ENCODE measurements at regions not wholly inside any gene's neighbourhood (a gene's known extent, or its start where the extent isn't known, plus 50 kb on each side); places are given as distances from the start of the nearest gene placed in this dataset.

GRCh38 chr15:45941367-45941766 is 306.5 kb downstream of the SQOR start:
- no peak for DNase-seq (ENCODE audit: low read depth in 2 of 2)

DNA sequence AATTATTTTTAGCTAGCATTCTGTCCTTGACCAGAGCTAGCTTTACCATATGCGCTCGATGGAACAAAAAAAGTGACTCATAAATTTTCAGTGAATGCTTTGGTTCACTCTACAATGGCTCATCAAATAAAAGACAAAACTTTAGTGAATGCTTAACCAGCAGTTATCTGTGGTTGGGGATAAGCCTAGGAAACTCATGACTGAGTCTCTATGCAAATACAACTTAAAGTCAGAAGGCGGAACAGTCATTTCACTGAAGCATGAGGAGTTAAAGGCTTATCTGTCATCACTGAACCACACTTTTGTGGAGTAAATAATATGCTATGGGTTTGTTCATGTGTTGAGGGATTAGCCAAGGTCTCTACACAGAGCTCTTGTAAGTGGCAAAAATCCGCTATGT is 308.4 kb downstream of the SQOR start:
- no peak for DNase-seq (ENCODE audit: low read depth in 2 of 2)

DNA sequence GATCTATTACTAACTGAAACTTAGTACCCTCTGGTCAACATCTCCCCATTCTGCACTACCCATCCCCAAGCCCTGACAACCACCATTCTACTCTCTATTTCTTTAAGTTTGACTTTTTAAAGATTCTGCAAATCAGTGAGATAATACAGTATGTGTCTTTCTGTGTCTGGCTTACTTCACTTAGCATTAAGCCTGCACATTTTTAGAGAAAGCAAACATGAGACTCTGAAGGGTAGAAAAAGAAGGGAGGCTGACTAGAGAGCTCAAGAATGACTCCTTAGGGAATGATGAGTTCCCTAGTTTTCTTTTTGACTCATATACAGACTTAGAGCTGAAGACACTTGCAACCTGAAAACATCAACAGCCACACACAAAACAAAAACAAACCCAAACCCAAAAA is 311.3 kb downstream of the SQOR start:
- no peak for DNase-seq (ENCODE audit: low read depth in 2 of 2)

DNA sequence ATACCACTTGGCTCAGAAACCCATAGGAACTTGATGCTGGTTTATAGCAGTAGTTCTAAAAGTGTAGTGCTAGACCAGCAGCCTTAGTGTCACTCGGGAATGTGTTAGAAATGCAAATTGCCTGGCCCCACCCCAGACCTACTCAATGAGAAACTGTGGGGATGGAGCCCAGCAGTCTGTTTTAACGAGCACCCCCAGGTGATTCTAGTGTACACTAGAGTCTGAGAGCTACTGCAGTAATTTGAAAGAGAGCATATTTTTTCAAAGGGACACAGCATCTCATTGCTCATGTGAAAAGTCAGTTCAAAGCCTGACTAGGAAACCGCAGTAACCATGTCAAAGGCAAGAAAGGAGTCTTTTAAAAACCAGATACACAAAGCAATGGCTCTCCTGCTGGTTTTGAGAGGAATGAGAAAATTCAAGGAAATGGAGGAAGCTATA is 313.4 kb downstream of the SQOR start:
- DNase-seq (ENCODE audit: low read depth in 2 of 2) = no peak

DNA sequence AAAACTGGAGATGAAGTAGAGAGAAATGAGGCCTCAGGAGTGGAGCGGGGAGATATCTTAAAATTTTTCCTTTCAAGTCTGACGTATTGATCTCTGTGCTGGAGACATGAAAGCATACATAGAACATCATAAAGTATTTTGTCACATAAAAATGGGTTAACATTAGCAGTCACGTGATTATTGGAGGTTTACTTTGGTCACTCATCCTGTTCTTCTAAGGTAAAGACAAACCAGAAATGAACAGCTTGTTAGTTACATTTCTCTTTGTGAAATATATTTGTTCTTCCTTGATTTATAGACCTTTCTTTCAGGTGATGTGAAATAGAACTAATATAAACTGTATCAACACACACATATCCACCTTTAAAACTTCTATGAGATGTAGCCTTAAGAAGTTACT is 324.1 kb downstream of the SQOR start:
- DNase-seq (ENCODE audit: low read depth in 2 of 2) = no peak

GRCh38 chr15:45962733-45963132 is 327.9 kb downstream of the SQOR start:
- DNase-seq (ENCODE audit: low read depth in 2 of 2) = no peak

GRCh38 chr15:45970542-45970941 is 335.7 kb downstream of the SQOR start:
- no peak for DNase-seq (ENCODE audit: low read depth in 2 of 2)

DNA sequence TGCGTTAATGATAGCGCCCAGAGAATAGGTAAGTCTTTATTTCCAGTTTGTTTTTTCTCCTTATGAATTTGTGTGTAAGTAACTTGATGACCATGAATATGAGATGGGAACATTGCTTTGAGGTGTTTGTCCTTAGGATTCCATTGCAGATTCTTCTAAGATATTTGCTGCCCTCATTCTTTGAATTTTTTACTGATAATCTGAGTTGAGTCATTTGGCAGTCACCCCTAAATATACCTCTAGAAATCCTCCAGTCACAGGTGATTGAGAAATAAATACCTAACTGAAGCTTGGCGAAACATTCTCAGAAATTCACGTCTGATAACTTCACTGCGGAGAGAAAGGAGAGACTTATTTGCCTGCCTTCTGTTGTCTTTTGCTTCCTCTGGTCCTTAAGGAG is 345.5 kb downstream of the SQOR start:
- no peak for DNase-seq (ENCODE audit: low read depth in 2 of 2)

DNA sequence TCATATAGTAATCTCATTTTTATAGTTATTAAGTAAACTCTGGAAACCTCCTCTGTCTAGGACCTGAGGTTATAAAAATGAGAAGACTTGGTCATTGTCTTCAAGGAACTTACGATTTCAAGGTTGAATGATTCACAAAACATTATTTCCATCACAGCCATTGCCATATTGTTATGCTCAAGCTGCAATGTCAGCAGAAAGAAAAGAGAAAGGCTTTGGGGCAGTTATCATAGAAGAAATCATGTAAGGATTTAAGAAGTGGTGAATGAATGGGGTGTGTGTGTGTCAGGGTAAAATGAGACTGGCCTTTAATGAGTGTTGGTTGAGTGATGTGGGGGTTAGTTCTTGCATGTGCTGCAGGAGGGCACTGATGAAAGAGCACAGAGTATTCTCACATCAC is 346.8 kb downstream of the SQOR start:
- DNase-seq (ENCODE audit: low read depth in 2 of 2) = no peak

- no peak for DNase-seq (ENCODE audit: low read depth in 2 of 2)
Measured at GRCh38 chr15:45991863-45992262, 357.0 kb downstream of the SQOR start.

GRCh38 chr15:45993072-45993471 is 358.2 kb downstream of the SQOR start:
- no peak for DNase-seq (ENCODE audit: low read depth in 2 of 2)

GRCh38 chr15:45993508-45993907 is 358.7 kb downstream of the SQOR start:
- peak; percentile 15 to 17 for DNase-seq (ENCODE audit: low read depth in 2 of 2)

DNA sequence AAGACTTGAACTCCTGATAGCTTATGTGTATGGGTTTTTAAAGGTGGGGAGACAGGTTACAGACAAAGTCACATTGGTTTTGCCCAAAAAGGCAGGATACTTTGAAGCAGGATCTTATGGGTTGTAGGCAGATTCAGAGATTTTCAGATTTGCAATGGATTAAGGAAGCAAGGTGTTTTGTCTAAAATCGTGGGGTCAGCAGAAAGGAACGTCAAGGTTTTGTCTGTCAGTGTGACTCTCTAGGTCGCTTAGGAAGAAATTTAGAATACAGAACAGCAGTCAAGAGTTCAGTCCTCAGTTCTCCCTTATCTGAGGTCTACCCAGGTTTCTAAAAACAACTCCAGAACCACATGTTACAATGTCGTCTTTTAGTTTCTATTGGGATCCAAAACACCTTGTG is 361.0 kb downstream of the SQOR start:
- no peak for DNase-seq (ENCODE audit: low read depth in 2 of 2)

DNA sequence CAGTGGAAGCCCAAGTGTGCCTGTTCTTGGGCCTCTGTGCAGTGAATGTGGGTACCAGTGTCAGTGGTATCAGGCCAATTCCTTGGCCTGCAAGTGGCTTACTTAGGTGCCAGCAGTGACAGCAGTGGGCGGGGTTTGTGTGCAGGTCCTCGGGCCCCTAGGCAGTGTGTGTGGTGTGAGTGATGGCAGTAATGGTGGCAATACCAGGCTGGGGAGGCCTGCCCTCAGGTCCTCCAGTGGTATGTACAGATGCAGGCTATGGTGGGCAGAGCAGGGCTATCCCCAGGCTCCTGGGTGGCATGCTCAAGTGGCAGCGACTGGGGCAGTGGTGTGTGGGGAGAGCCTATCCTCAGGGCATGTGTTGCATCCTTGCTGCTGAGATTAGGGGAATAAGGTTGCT is 379.7 kb downstream of the SQOR start:
- no peak for DNase-seq (ENCODE audit: low read depth in 2 of 2)

GRCh38 chr15:46034755-46035154 is 399.9 kb downstream of the SQOR start:
- DNase-seq (ENCODE audit: low read depth in 2 of 2) = no peak

- DNase-seq (ENCODE audit: low read depth in 2 of 2) = no peak
Measured at GRCh38 chr15:46039703-46040102, 404.9 kb downstream of the SQOR start.

DNA sequence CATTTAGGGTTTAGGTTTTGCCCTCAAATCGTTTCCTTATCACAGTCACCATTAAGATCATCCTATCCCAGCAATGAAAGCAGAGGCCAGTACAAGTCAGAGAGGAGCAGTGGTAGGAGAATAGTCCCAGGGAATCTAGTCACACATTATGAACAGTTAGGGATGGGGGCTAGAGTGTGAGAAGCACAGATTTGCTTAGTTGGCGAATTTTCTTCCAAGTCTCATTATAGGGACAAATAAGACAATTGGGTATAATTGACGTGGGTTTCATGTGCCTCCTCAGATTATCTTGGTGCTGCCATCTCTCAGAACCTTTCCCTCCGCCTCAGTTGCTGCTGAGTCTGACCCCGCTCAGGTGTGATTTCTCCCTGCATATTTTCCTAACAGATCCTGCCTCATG is 407.1 kb downstream of the SQOR start:
- no peak for DNase-seq (ENCODE audit: low read depth in 2 of 2)

DNA sequence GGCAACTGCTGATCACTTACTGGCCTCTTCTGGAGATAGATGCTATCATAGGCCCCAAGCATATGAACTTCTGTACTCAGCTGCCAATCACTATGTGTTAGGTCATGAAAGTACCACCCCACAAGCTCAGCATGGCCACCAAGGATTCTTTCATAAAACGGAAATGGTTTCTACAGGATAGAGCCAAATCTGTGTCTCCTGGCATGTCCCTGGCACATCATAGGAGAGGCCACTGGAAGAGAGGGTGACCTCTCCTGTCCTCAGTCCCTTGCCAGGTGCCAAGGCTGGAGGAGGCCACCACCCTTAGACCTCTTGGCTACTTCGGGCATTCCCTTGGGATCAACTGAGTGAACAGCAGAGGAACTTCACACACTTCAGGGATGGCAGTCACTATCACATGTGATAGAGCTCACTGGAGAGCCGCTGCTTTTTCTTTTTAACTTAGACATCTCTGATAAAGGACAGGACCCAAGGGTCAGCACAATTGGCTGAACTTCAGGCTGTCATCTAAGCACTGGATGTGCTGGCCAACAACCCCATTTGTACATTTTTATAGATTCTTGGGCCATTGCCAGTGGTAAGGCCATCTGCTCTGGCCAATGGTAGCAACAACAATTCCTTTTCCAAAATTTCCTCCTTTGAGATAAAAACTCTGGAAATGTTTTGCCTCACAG is 425.2 kb downstream of the SQOR start:
- DNase-seq (ENCODE audit: low read depth in 2 of 2) = peak in 1 of 2 donors; percentile 82

DNA sequence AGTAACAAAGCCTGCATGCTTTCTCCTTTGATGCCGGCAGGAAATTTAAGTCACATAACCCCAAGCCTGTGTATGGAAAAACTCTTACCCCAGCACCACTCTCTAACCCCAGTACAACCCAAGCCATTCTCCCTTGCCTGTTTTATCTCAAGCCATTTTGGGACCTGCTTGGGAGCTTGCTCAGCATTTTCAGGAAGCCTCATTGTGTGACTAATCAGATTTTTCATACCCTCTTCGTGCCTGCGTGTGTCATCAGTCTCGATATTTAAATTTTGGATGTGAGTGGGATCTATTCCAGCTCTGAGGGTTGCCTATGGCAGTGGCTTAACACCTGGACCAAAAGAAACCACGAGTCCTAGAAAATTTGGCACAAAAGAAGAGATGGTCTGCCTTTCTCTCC is 426.2 kb downstream of the SQOR start:
- DNase-seq (ENCODE audit: low read depth in 2 of 2) = no peak

GRCh38 chr15:46077220-46077619 is 442.4 kb downstream of the SQOR start:
- no peak for DNase-seq (ENCODE audit: low read depth in 2 of 2)

- DNase-seq (ENCODE audit: low read depth in 2 of 2) = no peak
Measured at GRCh38 chr15:46079046-46079445, 444.2 kb downstream of the SQOR start.

GRCh38 chr15:46080016-46080415 is 445.2 kb downstream of the SQOR start:
- peak; percentile 6 to 53 for DNase-seq (ENCODE audit: low read depth in 2 of 2)

GRCh38 chr15:46088486-46089445 is 453.9 kb downstream of the SQOR start:
- DNase-seq (ENCODE audit: low read depth in 2 of 2) = peak; percentile 68 to 95
